ENCODE measurements at regions not wholly inside any gene's neighbourhood (a gene's known extent, or its start where the extent isn't known, plus 50 kb on each side); places are given as distances from the start of the nearest gene placed in this dataset.

GRCh38 chr9:1115370-1115769 lies 65.2 kb downstream of the DMRT2 start:
- Mint-ChIP-seq H3K9me3 (no peaks in the 10 kb centered on the region), H3K27ac (no peak overlapping the region), H3K4me3 (no peak overlapping the region), H3K27me3 (peaks cover 1% of the 10 kb centered on the region), H3K36me3 (ENCODE audit: low read depth) (no peaks in the 10 kb centered on the region), H3K4me1 (no peaks in the 10 kb centered on the region)
- DNase-seq, result no peak
- ChIA-PET CTCF (no interaction called here), POLR2A (no interaction called here)

- Mint-ChIP-seq H3K36me3 (ENCODE audit: low read depth) (no peaks in the 10 kb centered on the region), H3K4me3 (no peak overlapping the region), H3K27ac (no peak overlapping the region), H3K9me3 (no peaks in the 10 kb centered on the region), H3K4me1 (no peaks in the 10 kb centered on the region), H3K27me3 (no peaks in the 10 kb centered on the region)
- POLR2A ChIA-PET, result no interaction called here
- DNase-seq, result no peak
- CTCF ChIA-PET, result no interaction called here
Observed at GRCh38 chr9:1117439-1117838, 67.3 kb downstream of the DMRT2 start.

GRCh38 chr9:1120500-1121165 lies 70.5 kb downstream of the DMRT2 start:
- H3K27me3 Mint-ChIP-seq, result no peaks in the 10 kb centered on the region
- CTCF ChIA-PET, result no interaction called here
- H3K9me3 Mint-ChIP-seq, result no peaks in the 10 kb centered on the region
- H3K4me1 Mint-ChIP-seq, result no peaks in the 10 kb centered on the region
- no peaks in the 10 kb centered on the region for H3K36me3 Mint-ChIP-seq (ENCODE audit: low read depth)
- DNase-seq, result no peak
- POLR2A ChIA-PET, result no interaction called here
- H3K4me3 Mint-ChIP-seq, result no peak overlapping the region
- H3K27ac Mint-ChIP-seq, result no peak overlapping the region

GRCh38 chr9:1125741-1126140 lies 75.6 kb downstream of the DMRT2 start:
- no peaks in the 10 kb centered on the region for H3K9me3 Mint-ChIP-seq
- no peaks in the 10 kb centered on the region for H3K36me3 Mint-ChIP-seq (ENCODE audit: low read depth)
- H3K4me3 Mint-ChIP-seq, result no peak overlapping the region
- ChIA-PET POLR2A (no interaction called here), CTCF (interaction anchor here (0.6 kb wide), 1 partner anchor 11 kb away, joined by 3 read pairs; no protein-coding TSS in a partner anchor)
- no peak overlapping the region for H3K27ac Mint-ChIP-seq
- H3K4me1 Mint-ChIP-seq, result no peaks in the 10 kb centered on the region
- DNase-seq, result no peak
- H3K27me3 Mint-ChIP-seq, result no peaks in the 10 kb centered on the region

- Mint-ChIP-seq H3K4me3 (no peak overlapping the region), H3K9me3 (peaks cover 2% of the 10 kb centered on the region), H3K27ac (no peak overlapping the region), H3K4me1 (no peaks in the 10 kb centered on the region), H3K36me3 (ENCODE audit: low read depth) (no peaks in the 10 kb centered on the region), H3K27me3 (no peaks in the 10 kb centered on the region)
- DNase-seq, result no peak
- ChIA-PET POLR2A (no interaction called here), CTCF (no interaction called here)
Observed at GRCh38 chr9:1128046-1128445, 77.9 kb downstream of the DMRT2 start.

GRCh38 chr9:1129382-1129781 lies 79.2 kb downstream of the DMRT2 start:
- POLR2A ChIA-PET, result no interaction called here
- Mint-ChIP-seq H3K27ac (no peak overlapping the region), H3K4me3 (no peak overlapping the region), H3K9me3 (peaks cover 2% of the 10 kb centered on the region), H3K36me3 (ENCODE audit: low read depth) (no peaks in the 10 kb centered on the region), H3K27me3 (no peaks in the 10 kb centered on the region), H3K4me1 (no peaks in the 10 kb centered on the region)
- CTCF ChIA-PET, result no interaction called here
- DNase-seq, result no peak

GRCh38 chr9:1140057-1140456 lies 89.9 kb downstream of the DMRT2 start:
- H3K9me3 Mint-ChIP-seq, result peaks cover 13% of the 10 kb centered on the region
- ChIA-PET CTCF (no interaction called here), POLR2A (no interaction called here)
- no peak overlapping the region for H3K4me3 Mint-ChIP-seq
- no peaks in the 10 kb centered on the region for H3K4me1 Mint-ChIP-seq
- H3K27ac Mint-ChIP-seq, result no peak overlapping the region
- H3K36me3 Mint-ChIP-seq (ENCODE audit: low read depth), result no peaks in the 10 kb centered on the region
- no peak for DNase-seq
- no peaks in the 10 kb centered on the region for H3K27me3 Mint-ChIP-seq

- Mint-ChIP-seq H3K27me3 (no peaks in the 10 kb centered on the region), H3K9me3 (no peaks in the 10 kb centered on the region), H3K27ac (no peak overlapping the region), H3K4me3 (no peak overlapping the region), H3K36me3 (ENCODE audit: low read depth) (no peaks in the 10 kb centered on the region), H3K4me1 (no peaks in the 10 kb centered on the region)
- DNase-seq, result no peak
- CTCF ChIA-PET, result no interaction called here
- POLR2A ChIA-PET, result no interaction called here
Observed at GRCh38 chr9:1151691-1152090, 101.5 kb downstream of the DMRT2 start.

- no peaks in the 10 kb centered on the region for H3K4me1 Mint-ChIP-seq
- no peaks in the 10 kb centered on the region for H3K27me3 Mint-ChIP-seq
- ChIA-PET POLR2A (no interaction called here), CTCF (no interaction called here)
- DNase-seq, result no peak
- no peaks in the 10 kb centered on the region for H3K36me3 Mint-ChIP-seq (ENCODE audit: low read depth)
- H3K4me3 Mint-ChIP-seq, result no peak overlapping the region
- no peaks in the 10 kb centered on the region for H3K9me3 Mint-ChIP-seq
- no peak overlapping the region for H3K27ac Mint-ChIP-seq
Observed at GRCh38 chr9:1152171-1152570, 102.0 kb downstream of the DMRT2 start.

GRCh38 chr9:1154739-1155138 lies 104.6 kb downstream of the DMRT2 start:
- no peak for DNase-seq
- H3K27ac Mint-ChIP-seq, result no peak overlapping the region
- H3K9me3 Mint-ChIP-seq, result no peaks in the 10 kb centered on the region
- no peak overlapping the region for H3K4me3 Mint-ChIP-seq
- no peaks in the 10 kb centered on the region for H3K27me3 Mint-ChIP-seq
- H3K36me3 Mint-ChIP-seq (ENCODE audit: low read depth), result no peaks in the 10 kb centered on the region
- H3K4me1 Mint-ChIP-seq, result no peaks in the 10 kb centered on the region
- CTCF ChIA-PET, result no interaction called here
- POLR2A ChIA-PET, result no interaction called here

GRCh38 chr9:1155602-1156001 lies 105.4 kb downstream of the DMRT2 start:
- no peaks in the 10 kb centered on the region for H3K27me3 Mint-ChIP-seq
- H3K36me3 Mint-ChIP-seq (ENCODE audit: low read depth), result no peaks in the 10 kb centered on the region
- H3K9me3 Mint-ChIP-seq, result no peaks in the 10 kb centered on the region
- H3K4me3 Mint-ChIP-seq, result no peak overlapping the region
- no peak for DNase-seq
- no peaks in the 10 kb centered on the region for H3K4me1 Mint-ChIP-seq
- POLR2A ChIA-PET, result no interaction called here
- H3K27ac Mint-ChIP-seq, result no peak overlapping the region
- CTCF ChIA-PET, result no interaction called here

GRCh38 chr9:1156794-1157550 lies 106.8 kb downstream of the DMRT2 start:
- CTCF ChIA-PET, result interaction anchor here (0.6 kb wide), 1 partner anchor 613 kb away, joined by 3 read pairs; no protein-coding TSS in a partner anchor
- Mint-ChIP-seq H3K4me3 (no peak overlapping the region), H3K36me3 (ENCODE audit: low read depth) (no peaks in the 10 kb centered on the region), H3K27me3 (no peaks in the 10 kb centered on the region), H3K4me1 (no peaks in the 10 kb centered on the region), H3K27ac (no peak overlapping the region), H3K9me3 (no peaks in the 10 kb centered on the region)
- POLR2A ChIA-PET, result no interaction called here
- DNase-seq, result no peak

GRCh38 chr9:1157836-1158235 lies 107.7 kb downstream of the DMRT2 start:
- CTCF ChIA-PET, result no interaction called here
- Mint-ChIP-seq H3K27me3 (no peaks in the 10 kb centered on the region), H3K9me3 (no peaks in the 10 kb centered on the region)

GRCh38 chr9:1170918-1171317 lies 120.8 kb downstream of the DMRT2 start:
- ChIA-PET CTCF (no interaction called here), POLR2A (no interaction called here)

More at GRCh38 chr9:1157836-1158235, 107.7 kb downstream of the DMRT2 start:
- Mint-ChIP-seq H3K4me3 (no peak overlapping the region), H3K27ac (no peak overlapping the region), H3K36me3 (ENCODE audit: low read depth) (no peaks in the 10 kb centered on the region), H3K4me1 (no peaks in the 10 kb centered on the region)
- DNase-seq, result no peak
- POLR2A ChIA-PET, result no interaction called here

More at GRCh38 chr9:1170918-1171317, 120.8 kb downstream of the DMRT2 start:
- H3K27ac Mint-ChIP-seq, result no peak overlapping the region
- no peaks in the 10 kb centered on the region for H3K36me3 Mint-ChIP-seq (ENCODE audit: low read depth)
- H3K9me3 Mint-ChIP-seq, result no peaks in the 10 kb centered on the region
- H3K27me3 Mint-ChIP-seq, result no peaks in the 10 kb centered on the region
- H3K4me1 Mint-ChIP-seq, result no peaks in the 10 kb centered on the region
- no peak for DNase-seq
- H3K4me3 Mint-ChIP-seq, result no peak overlapping the region
